ENCODE measurements at regions not wholly inside any gene's neighbourhood (a gene's known extent, or its start where the extent isn't known, plus 50 kb on each side); places are given as distances from the start of the nearest gene placed in this dataset.

- no peak for ATAC-seq
- no peak overlapping the region for H3K27ac Mint-ChIP-seq
- no peaks in the 10 kb centered on the region for H3K4me1 Mint-ChIP-seq
- H3K36me3 Mint-ChIP-seq (ENCODE audit: low read depth): no peaks in the 10 kb centered on the region
- H3K9me3 ChIP-seq (ENCODE audit: control insufficient read depth, low read length, poor library complexity, severe bottlenecking): no peaks in the 10 kb centered on the region
- no peak overlapping the region for H3K4me3 Mint-ChIP-seq
- H3K27me3 Mint-ChIP-seq: peaks cover 2% of the 10 kb centered on the region
- no peak for DNase-seq
Observed at GRCh38 chr5:124670722-124671184, 75.7 kb downstream of the ZNF608 start.

- Mint-ChIP-seq H3K4me3 (no peak overlapping the region), H3K36me3 (ENCODE audit: low read depth) (no peaks in the 10 kb centered on the region), H3K27me3 (no peaks in the 10 kb centered on the region), H3K4me1 (no peaks in the 10 kb centered on the region), H3K27ac (no peak overlapping the region)
- H3K9me3 ChIP-seq (ENCODE audit: control insufficient read depth, low read length, poor library complexity, severe bottlenecking): no peaks in the 10 kb centered on the region
- DNase-seq (no peak), ATAC-seq (no peak)
Observed at GRCh38 chr5:124669956-124670721, 76.3 kb downstream of the ZNF608 start.

- no peaks in the 10 kb centered on the region for H3K4me1 Mint-ChIP-seq
- no peak for DNase-seq
- H3K36me3 Mint-ChIP-seq (ENCODE audit: low read depth): no peaks in the 10 kb centered on the region
- no peak for ATAC-seq
- H3K27ac Mint-ChIP-seq: no peak overlapping the region
- no peaks in the 10 kb centered on the region for H3K9me3 ChIP-seq (ENCODE audit: control insufficient read depth, low read length, poor library complexity, severe bottlenecking)
- H3K4me3 Mint-ChIP-seq: no peak overlapping the region
- no peaks in the 10 kb centered on the region for H3K27me3 Mint-ChIP-seq
Observed at GRCh38 chr5:124669300-124669648, 77.2 kb downstream of the ZNF608 start.

GRCh38 chr5:124668353-124669299 lies 77.8 kb downstream of the ZNF608 start:
- ATAC-seq (no peak), DNase-seq (no peak)
- no peak overlapping the region for H3K27ac Mint-ChIP-seq
- no peaks in the 10 kb centered on the region for H3K4me1 Mint-ChIP-seq
- H3K36me3 Mint-ChIP-seq (ENCODE audit: low read depth): no peaks in the 10 kb centered on the region
- no peaks in the 10 kb centered on the region for H3K9me3 ChIP-seq (ENCODE audit: control insufficient read depth, low read length, poor library complexity, severe bottlenecking)
- H3K27me3 Mint-ChIP-seq: no peaks in the 10 kb centered on the region
- H3K4me3 Mint-ChIP-seq: no peak overlapping the region

GRCh38 chr5:124665625-124666024 lies 80.8 kb downstream of the ZNF608 start:
- ATAC-seq: no peak

GRCh38 chr5:124665035-124665434 lies 81.4 kb downstream of the ZNF608 start:
- DNase-seq: no peak
- ATAC-seq: no peak
- Mint-ChIP-seq H3K27me3 (peaks cover 13% of the 10 kb centered on the region), H3K4me3 (no peak overlapping the region), H3K27ac (no peak overlapping the region), H3K4me1 (no peaks in the 10 kb centered on the region), H3K36me3 (ENCODE audit: low read depth) (no peaks in the 10 kb centered on the region)
- no peaks in the 10 kb centered on the region for H3K9me3 ChIP-seq (ENCODE audit: control insufficient read depth, low read length, poor library complexity, severe bottlenecking)

More at GRCh38 chr5:124665625-124666024, 80.8 kb downstream of the ZNF608 start:
- DNase-seq: no peak
- Mint-ChIP-seq H3K27me3 (peaks cover 7% of the 10 kb centered on the region), H3K36me3 (ENCODE audit: low read depth) (no peaks in the 10 kb centered on the region), H3K4me1 (no peaks in the 10 kb centered on the region), H3K4me3 (no peak overlapping the region), H3K27ac (no peak overlapping the region)
- no peaks in the 10 kb centered on the region for H3K9me3 ChIP-seq (ENCODE audit: control insufficient read depth, low read length, poor library complexity, severe bottlenecking)

- Mint-ChIP-seq H3K4me1 (peaks cover under 1% of the 10 kb centered on the region), H3K27ac (no peak overlapping the region)
Observed at GRCh38 chr5:124664287-124664686, 82.2 kb downstream of the ZNF608 start.

GRCh38 chr5:124663101-124663506 lies 83.3 kb downstream of the ZNF608 start:
- H3K27me3 Mint-ChIP-seq: peaks cover 29% of the 10 kb centered on the region
- no peak overlapping the region for H3K27ac Mint-ChIP-seq
- ATAC-seq (no peak), DNase-seq (no peak)
- peaks cover 4% of the 10 kb centered on the region for H3K4me1 Mint-ChIP-seq
- H3K36me3 Mint-ChIP-seq (ENCODE audit: low read depth): no peaks in the 10 kb centered on the region
- no peaks in the 10 kb centered on the region for H3K9me3 ChIP-seq (ENCODE audit: control insufficient read depth, low read length, poor library complexity, severe bottlenecking)
- no peak overlapping the region for H3K4me3 Mint-ChIP-seq

More at GRCh38 chr5:124664287-124664686, 82.2 kb downstream of the ZNF608 start:
- DNase-seq (no peak), ATAC-seq (no peak)
- no peak overlapping the region for H3K4me3 Mint-ChIP-seq
- no peaks in the 10 kb centered on the region for H3K36me3 Mint-ChIP-seq (ENCODE audit: low read depth)
- no peaks in the 10 kb centered on the region for H3K9me3 ChIP-seq (ENCODE audit: control insufficient read depth, low read length, poor library complexity, severe bottlenecking)
- H3K27me3 Mint-ChIP-seq: peaks cover 19% of the 10 kb centered on the region

- ATAC-seq: no peak
- Mint-ChIP-seq H3K4me1 (peaks cover 4% of the 10 kb centered on the region), H3K36me3 (ENCODE audit: low read depth) (no peaks in the 10 kb centered on the region), H3K27me3 (peaks cover 29% of the 10 kb centered on the region), H3K27ac (no peak overlapping the region), H3K4me3 (no peak overlapping the region)
- no peak for DNase-seq
- H3K9me3 ChIP-seq (ENCODE audit: control insufficient read depth, low read length, poor library complexity, severe bottlenecking): no peaks in the 10 kb centered on the region
Observed at GRCh38 chr5:124662181-124662781, 84.2 kb downstream of the ZNF608 start.

- H3K27ac Mint-ChIP-seq: no peak overlapping the region
- peaks cover 29% of the 10 kb centered on the region for H3K27me3 Mint-ChIP-seq
- no peak for DNase-seq
- peaks cover 4% of the 10 kb centered on the region for H3K4me1 Mint-ChIP-seq
- no peak overlapping the region for H3K4me3 Mint-ChIP-seq
- no peak for ATAC-seq
- no peaks in the 10 kb centered on the region for H3K36me3 Mint-ChIP-seq (ENCODE audit: low read depth)
- H3K9me3 ChIP-seq (ENCODE audit: control insufficient read depth, low read length, poor library complexity, severe bottlenecking): no peaks in the 10 kb centered on the region
Observed at GRCh38 chr5:124661317-124662141, 84.9 kb downstream of the ZNF608 start.

- no peak for ATAC-seq
- no peak for DNase-seq
- H3K27me3 Mint-ChIP-seq: peaks cover 29% of the 10 kb centered on the region
- no peak overlapping the region for H3K4me3 Mint-ChIP-seq
- no peaks in the 10 kb centered on the region for H3K9me3 ChIP-seq (ENCODE audit: control insufficient read depth, low read length, poor library complexity, severe bottlenecking)
- H3K4me1 Mint-ChIP-seq: peaks cover 4% of the 10 kb centered on the region
- no peak overlapping the region for H3K27ac Mint-ChIP-seq
- H3K36me3 Mint-ChIP-seq (ENCODE audit: low read depth): no peaks in the 10 kb centered on the region
Observed at GRCh38 chr5:124660229-124661093, 86.0 kb downstream of the ZNF608 start.

GRCh38 chr5:124659798-124660197 lies 86.6 kb downstream of the ZNF608 start:
- ATAC-seq (no peak), DNase-seq (no peak)
- Mint-ChIP-seq H3K36me3 (ENCODE audit: low read depth) (no peaks in the 10 kb centered on the region), H3K4me1 (peaks cover 4% of the 10 kb centered on the region), H3K27ac (no peak overlapping the region), H3K4me3 (no peak overlapping the region), H3K27me3 (peaks cover 29% of the 10 kb centered on the region)
- H3K9me3 ChIP-seq (ENCODE audit: control insufficient read depth, low read length, poor library complexity, severe bottlenecking): no peaks in the 10 kb centered on the region
